Esophagus muscularis mucosa (tissue), 4 donors: ENCODE measurements at regions not wholly inside any gene's neighbourhood (a gene's known extent, or its start where the extent isn't known, plus 50 kb on each side); places are given as distances from the start of the nearest gene placed in this dataset.

Source experiments
- DNase-seq: peaks from one replicate; pipeline ENCODE4 v3.0.0-alpha.2; 2017; ENCODE audit errors: extremely low spot score
- H3K27ac ChIP-seq, 4 donors: fragments of 200-600 bp; sonication (generic); replicated peaks in 1 of 4; 1 replicate in 3 of 4; 2 replicates in 1 of 4; pipeline ENCODE4 v1.5.1; 2016 to 2019; ENCODE audit warnings: mild to moderate bottlenecking in 1 of 4
- H3K27me3 ChIP-seq, 4 donors: fragments of 200-600 bp; sonication (generic); one replicate each; pipeline versions ENCODE4 v1.5.1 to v1.6.0; 2016 to 2019
- H3K36me3 ChIP-seq, 4 donors: fragments of 200-600 bp; sonication (generic); one replicate each; pipeline ENCODE4 v1.5.1; 2016 to 2019
- H3K4me1 ChIP-seq, 4 donors: fragments of 200-600 bp; sonication (generic); one replicate each; pipeline ENCODE4 v1.5.1; 2016 to 2019
- H3K4me3 ChIP-seq, 4 donors: fragments of 200-600 bp; sonication (generic); 1 replicate in 2 of 4; 2 replicates in 2 of 4; pipeline ENCODE4 v1.5.1; 2016 to 2019; ENCODE audit warnings: mild to moderate bottlenecking in 4 of 4, moderate library complexity in 1 of 4
- H3K9me3 ChIP-seq, 4 donors: fragments of 200-600 bp; sonication (generic); 1 replicate in 3 of 4; 2 replicates in 1 of 4; pipeline ENCODE4 v1.5.1; 2016 to 2019
- EP300 ChIP-seq: sonication (generic); formaldehyde crosslinking; IDR thresholded peaks from one replicate; pipeline ENCODE4 v1.6.1; 2017; ENCODE audit warnings: antibody characterized with exemption
- POLR2A ChIP-seq: fragments of 450-650 bp; IDR thresholded peaks from one replicate; pipeline ENCODE4 v1.6.1; 2017; ENCODE audit warnings: antibody characterized with exemption, moderate library complexity, mild to moderate bottlenecking, low read depth
- POLR2AphosphoS5 ChIP-seq, 2 donors: sonication (generic); formaldehyde crosslinking; IDR thresholded peaks; one replicate each; pipeline ENCODE4 v1.6.1; 2017; ENCODE audit warnings: antibody characterized with exemption in 2 of 2
- WGBS: methylation state at CpG from one replicate; pipeline ENCODE4 v1.1.5; 2018; 5-methylcytosine and 5-hydroxymethylcytosine counted together
- intact Hi-C: fragments of 100-400 bp; cut with DNase I; formaldehyde crosslinking; loops from one replicate; pipeline ENCODE4 v1.15.1; 2023
- TF ChIP-seq, protein P1 (sequence below), 3 experiments: fragments of 200-600 bp in 2 of 3; fragments of 450-650 bp in 1 of 3; sonication (generic) in 2 of 3; IDR thresholded peaks; one replicate each; pipeline ENCODE4 v1.5.1; 2017 to 2019; ENCODE audit warnings: antibody characterized with exemption in 3 of 3, mild to moderate bottlenecking in 2 of 3, moderate library complexity in 1 of 3

DNA sequence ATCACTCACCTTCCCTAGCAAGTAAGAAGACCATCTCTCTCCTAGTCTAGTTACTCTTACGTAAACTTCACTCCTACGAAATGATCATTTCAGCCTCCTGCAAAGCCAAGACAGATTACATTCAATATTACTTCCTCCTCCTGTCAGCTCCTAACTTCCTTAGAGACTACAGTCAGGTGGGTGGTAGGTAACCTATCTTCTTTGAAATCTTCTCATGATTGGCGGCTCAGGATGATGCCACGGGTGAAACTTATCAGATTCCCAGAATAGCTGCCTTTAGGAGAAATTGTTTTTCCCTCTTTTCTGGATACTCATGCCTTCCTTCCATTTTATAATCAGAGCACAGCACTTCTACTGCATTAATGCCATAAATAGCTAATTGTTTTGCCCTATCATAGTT, 744.8 kb upstream of the HS3ST1 start:
- H3K4me3 ChIP-seq, result no peak overlapping the region
- H3K27ac ChIP-seq, result no peak overlapping the region
- TF ChIP-seq, protein P1, sequence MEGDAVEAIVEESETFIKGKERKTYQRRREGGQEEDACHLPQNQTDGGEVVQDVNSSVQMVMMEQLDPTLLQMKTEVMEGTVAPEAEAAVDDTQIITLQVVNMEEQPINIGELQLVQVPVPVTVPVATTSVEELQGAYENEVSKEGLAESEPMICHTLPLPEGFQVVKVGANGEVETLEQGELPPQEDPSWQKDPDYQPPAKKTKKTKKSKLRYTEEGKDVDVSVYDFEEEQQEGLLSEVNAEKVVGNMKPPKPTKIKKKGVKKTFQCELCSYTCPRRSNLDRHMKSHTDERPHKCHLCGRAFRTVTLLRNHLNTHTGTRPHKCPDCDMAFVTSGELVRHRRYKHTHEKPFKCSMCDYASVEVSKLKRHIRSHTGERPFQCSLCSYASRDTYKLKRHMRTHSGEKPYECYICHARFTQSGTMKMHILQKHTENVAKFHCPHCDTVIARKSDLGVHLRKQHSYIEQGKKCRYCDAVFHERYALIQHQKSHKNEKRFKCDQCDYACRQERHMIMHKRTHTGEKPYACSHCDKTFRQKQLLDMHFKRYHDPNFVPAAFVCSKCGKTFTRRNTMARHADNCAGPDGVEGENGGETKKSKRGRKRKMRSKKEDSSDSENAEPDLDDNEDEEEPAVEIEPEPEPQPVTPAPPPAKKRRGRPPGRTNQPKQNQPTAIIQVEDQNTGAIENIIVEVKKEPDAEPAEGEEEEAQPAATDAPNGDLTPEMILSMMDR (IDR thresholded peaks at IDR 0.05), result no peak
- no peak for TF ChIP-seq EP300
- TF ChIP-seq POLR2AphosphoS5 (IDR thresholded peaks at IDR 0.05), result no peak
- TF ChIP-seq POLR2A, result no peak
- intact Hi-C loops, result no loop called here
- H3K9me3 ChIP-seq, result no peaks in the 10 kb centered on the region
- no peaks in the 10 kb centered on the region for H3K27me3 ChIP-seq
- 75% methylated on average over 4 of the region's 4 CpGs for WGBS
- DNase-seq, result no peak
- H3K36me3 ChIP-seq, result no peaks in the 10 kb centered on the region
- peaks cover 0 to 6% (median 0%) of the 10 kb centered on the region in 4 donors for H3K4me1 ChIP-seq

DNA sequence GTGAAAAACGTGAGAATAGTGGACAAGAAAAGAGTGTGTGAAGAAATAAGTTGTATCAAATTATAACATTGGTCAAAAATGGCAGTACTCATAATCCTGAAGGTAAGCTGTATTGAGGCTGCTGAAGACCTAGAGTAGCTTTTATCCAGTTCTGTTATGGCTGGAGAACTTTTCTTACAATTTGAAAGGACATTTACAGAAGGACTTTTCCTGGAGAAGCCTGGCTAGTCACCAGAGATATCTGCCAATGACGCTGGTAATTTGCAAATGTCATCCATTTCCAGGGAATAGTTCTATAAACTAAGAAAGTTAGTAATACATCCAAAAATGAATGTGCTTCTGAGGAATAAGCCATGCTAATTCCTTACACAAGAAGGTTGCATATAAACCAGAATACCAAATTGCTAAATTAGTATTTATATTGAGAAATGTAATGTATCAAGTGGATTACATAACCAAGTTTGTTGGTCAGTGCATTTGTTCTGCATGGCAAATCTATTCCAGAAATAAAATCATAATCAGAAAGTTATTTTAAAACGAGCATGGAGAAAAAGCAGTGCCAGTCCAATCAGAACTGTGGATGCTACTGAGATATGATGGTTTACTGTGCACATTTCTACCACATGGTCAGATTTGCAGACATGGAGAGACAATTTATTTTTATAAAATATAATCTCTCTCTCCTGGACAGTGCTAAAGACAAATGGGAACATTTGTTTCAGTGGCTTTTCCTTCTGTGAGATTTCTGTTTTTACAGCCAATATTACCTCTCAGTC, 743.7 kb upstream of the HS3ST1 start:
- Histone ChIP-seq H3K4me1 (peaks cover 0 to 6% (median 0%) of the 10 kb centered on the region in 4 donors), H3K4me3 (no peak overlapping the region), H3K27ac (no peak overlapping the region), H3K9me3 (no peaks in the 10 kb centered on the region), H3K27me3 (no peaks in the 10 kb centered on the region), H3K36me3 (no peaks in the 10 kb centered on the region)
- DNase-seq, result no peak
- intact Hi-C loops, result no loop called here
- TF ChIP-seq, protein P1 (IDR thresholded peaks at IDR 0.05), result no peak
- no peak for TF ChIP-seq EP300
- no peak for TF ChIP-seq POLR2AphosphoS5 (IDR thresholded peaks at IDR 0.05)
- no peak for TF ChIP-seq POLR2A
- 50% methylated on average over 3 of the region's 3 CpGs for WGBS

DNA sequence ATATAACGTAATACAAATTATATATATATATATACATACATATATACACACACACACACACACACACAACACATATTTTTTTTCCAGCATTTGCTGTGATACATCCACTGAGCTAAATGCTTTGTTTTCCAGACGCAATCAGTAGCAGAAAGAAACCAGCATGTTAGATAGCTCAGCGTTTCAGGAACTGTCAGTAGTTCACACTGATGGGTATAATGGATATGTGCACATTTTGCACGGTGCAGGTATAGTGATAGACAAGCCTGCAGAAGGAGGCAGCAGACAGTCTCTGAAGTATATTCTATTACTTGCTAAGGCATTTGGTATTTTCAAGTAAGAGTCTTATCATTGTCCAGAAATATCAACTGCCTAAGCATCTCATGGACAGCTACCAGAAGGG, 741.6 kb upstream of the HS3ST1 start:
- WGBS, result 62% methylated on average over 4 of the region's 4 CpGs
- H3K9me3 ChIP-seq, result no peaks in the 10 kb centered on the region
- DNase-seq, result no peak
- H3K27me3 ChIP-seq, result no peaks in the 10 kb centered on the region
- no peak overlapping the region for H3K4me3 ChIP-seq
- no peaks in the 10 kb centered on the region for H3K36me3 ChIP-seq
- intact Hi-C loops, result no loop called here
- H3K4me1 ChIP-seq, result peaks cover 0 to 6% (median 0%) of the 10 kb centered on the region in 4 donors
- H3K27ac ChIP-seq, result no peak overlapping the region
- TF ChIP-seq POLR2AphosphoS5 (IDR thresholded peaks at IDR 0.05) (no peak), POLR2A (no peak), EP300 (no peak)
- TF ChIP-seq, protein P1 (IDR thresholded peaks at IDR 0.05), result no peak

DNA sequence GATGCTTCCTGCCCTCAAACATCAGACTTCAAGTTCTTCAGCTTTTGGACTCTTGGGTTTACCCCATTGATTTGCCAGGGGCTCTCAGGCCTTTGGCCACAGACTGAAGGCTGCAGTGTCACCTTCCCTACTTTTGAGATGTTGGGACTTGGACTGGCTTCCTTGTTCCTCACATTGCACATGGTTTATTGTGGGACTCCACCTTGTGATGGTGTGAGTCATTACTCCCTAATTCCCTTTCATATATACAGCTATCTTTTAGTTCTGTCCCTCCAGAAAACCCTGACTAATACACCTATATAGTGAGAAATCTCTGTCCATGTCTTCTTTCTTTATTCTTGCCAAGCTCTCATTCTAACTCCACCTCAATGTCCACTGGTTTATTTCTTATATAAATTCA, 736.9 kb upstream of the HS3ST1 start:
- Histone ChIP-seq H3K36me3 (no peaks in the 10 kb centered on the region), H3K27ac (no peak overlapping the region), H3K4me3 (no peak overlapping the region), H3K9me3 (peaks cover 0 to 4% (median 0%) of the 10 kb centered on the region in 4 donors), H3K27me3 (no peaks in the 10 kb centered on the region), H3K4me1 (no peaks in the 10 kb centered on the region)
- TF ChIP-seq POLR2AphosphoS5 (IDR thresholded peaks at IDR 0.05), result no peak
- no peak for TF ChIP-seq POLR2A
- TF ChIP-seq, protein P1 (IDR thresholded peaks at IDR 0.05), result no peak
- no peak for TF ChIP-seq EP300
- DNase-seq, result no peak
- intact Hi-C loops, result no loop called here

DNA sequence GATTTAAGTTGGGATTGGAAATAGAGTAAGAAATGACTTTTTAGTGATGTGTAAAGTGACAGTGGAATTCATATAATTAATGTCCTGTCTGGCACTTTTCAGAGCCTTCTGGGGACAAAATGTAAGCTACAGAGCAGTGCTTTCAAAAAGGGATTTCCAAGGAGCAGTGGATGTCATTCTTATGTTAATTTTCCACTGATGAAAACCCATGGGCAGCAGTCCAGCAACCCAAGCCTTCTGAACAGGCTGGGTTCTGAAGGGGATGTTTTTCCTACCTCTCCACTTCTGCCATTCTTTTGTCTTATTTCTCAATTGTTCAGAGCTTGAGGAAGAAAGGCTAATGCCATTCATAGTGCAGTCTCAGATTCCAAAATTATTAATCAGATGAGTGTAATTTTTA, 717.6 kb upstream of the HS3ST1 start:
- intact Hi-C loops, result no loop called here
- no peaks in the 10 kb centered on the region for H3K27me3 ChIP-seq
- no peaks in the 10 kb centered on the region for H3K36me3 ChIP-seq
- TF ChIP-seq POLR2A (no peak), POLR2AphosphoS5 (IDR thresholded peaks at IDR 0.05) (no peak), EP300 (no peak)
- TF ChIP-seq, protein P1 (IDR thresholded peaks at IDR 0.05), result no peak
- DNase-seq, result no peak
- no peak overlapping the region for H3K4me3 ChIP-seq
- no peak overlapping the region for H3K27ac ChIP-seq
- no peaks in the 10 kb centered on the region for H3K9me3 ChIP-seq
- H3K4me1 ChIP-seq, result no peaks in the 10 kb centered on the region
